ENCODE measurements at regions not wholly inside any gene's neighbourhood (a gene's known extent, or its start where the extent isn't known, plus 50 kb on each side); places are given as distances from the start of the nearest gene placed in this dataset.
"Not testable (repeated sequence)": the region's sequence is repeated elsewhere in the genome, so short reads cannot be mapped to it uniquely, and the experiment has no call there.

- DNase-seq (ENCODE audit: low read depth in 2 of 2, low spot score in 1 of 2) = no peak
These were observed 199.7 kb upstream of the MAGI2 start for GRCh38 chr7:79653136-79653631.

DNA sequence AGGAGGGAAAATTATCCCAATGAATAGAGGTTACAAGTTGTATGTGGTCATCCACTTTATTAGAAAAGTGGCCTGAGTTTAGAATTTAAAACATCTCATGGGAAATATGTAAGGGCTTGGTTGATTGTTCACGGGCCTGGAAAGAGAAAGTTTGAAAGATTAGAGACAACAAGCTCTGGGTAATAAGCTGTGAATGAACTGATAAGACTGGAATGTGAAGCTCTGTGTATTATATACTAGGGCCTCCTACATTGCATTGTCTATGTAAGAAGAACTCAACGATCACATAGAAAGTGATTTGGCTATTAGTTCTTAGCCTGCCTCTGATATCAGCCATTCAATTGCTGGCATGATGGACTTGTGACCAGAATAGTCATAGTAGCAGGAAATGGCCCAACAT, 199.2 kb upstream of the MAGI2 start:
- DNase-seq (ENCODE audit: low read depth in 2 of 2, low spot score in 1 of 2) = no peak

DNA sequence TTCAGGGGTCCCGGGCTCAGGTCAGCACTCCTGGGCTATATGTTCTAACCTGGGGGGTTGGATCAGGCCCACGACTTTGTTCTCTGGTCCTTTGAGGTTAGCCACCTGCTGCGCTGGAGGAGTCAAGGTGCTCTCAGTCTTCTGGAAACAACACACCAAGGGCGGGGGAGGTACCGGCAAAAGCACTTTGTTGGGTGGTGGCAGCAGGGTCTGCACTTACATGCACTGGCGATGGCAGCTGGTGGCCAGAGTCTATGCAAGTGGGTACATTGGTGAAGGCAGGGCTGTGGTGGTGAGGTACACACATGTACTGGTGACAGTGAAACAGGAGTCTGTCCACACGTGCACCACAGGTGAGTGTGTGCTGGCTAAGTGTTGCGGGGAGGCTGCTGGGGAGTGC, 194.2 kb upstream of the MAGI2 start:
- DNase-seq (ENCODE audit: low read depth in 2 of 2, low spot score in 1 of 2) = no peak

GRCh38 chr7:79646278-79646677, 192.8 kb upstream of the MAGI2 start:
- DNase-seq (ENCODE audit: low read depth in 2 of 2, low spot score in 1 of 2) = no peak

- DNase-seq (ENCODE audit: low read depth in 2 of 2, low spot score in 1 of 2) = no peak
These were observed 183.4 kb upstream of the MAGI2 start for GRCh38 chr7:79636849-79637248.

DNA sequence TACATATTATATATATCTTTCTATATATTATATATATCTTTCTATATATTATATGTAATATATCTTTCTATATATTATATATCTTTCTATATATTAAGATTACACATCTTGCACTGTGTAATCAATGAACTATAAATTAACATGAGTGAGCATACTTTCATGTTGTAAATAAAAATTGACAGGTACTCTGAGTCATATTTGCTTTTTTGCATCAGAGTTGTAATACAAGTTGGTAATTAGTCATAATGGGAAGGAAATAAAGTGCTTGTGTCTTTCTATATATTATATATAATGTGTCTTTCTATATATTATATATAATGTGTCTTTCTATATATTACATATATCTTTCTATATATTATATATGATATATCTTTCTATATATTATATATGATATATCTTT, 172.5 kb upstream of the MAGI2 start:
- DNase-seq (ENCODE audit: low read depth in 2 of 2, low spot score in 1 of 2) = not testable (repeated sequence)

- no peak for DNase-seq (ENCODE audit: low read depth in 2 of 2, low spot score in 1 of 2)
These were observed 170.9 kb upstream of the MAGI2 start for GRCh38 chr7:79624336-79624735.

- no peak for DNase-seq (ENCODE audit: low read depth in 2 of 2, low spot score in 1 of 2)
These were observed 169.3 kb upstream of the MAGI2 start for GRCh38 chr7:79622781-79623180.

GRCh38 chr7:79620291-79620690, 166.8 kb upstream of the MAGI2 start:
- DNase-seq (ENCODE audit: low read depth in 2 of 2, low spot score in 1 of 2) = no peak

DNA sequence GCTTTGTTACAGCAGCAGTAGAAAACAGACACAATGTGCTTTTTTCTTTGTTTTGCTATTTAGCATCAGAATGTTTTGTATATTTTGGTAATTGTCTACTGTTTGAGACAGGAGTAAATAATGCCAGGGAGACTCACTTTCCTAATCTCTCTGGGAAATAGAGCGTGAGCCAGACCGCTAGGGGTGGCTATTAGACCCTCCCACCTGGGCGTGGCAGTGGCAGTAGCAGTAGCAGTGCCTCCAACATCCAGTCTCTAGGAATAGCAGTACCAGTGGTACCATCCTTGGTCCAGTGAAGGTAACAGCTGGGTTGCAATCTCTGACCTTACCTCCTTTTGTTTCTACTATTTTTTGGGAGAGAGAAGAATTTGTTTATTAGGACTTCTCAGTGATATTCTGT, 165.7 kb upstream of the MAGI2 start:
- no peak for DNase-seq (ENCODE audit: low read depth in 2 of 2, low spot score in 1 of 2)

DNA sequence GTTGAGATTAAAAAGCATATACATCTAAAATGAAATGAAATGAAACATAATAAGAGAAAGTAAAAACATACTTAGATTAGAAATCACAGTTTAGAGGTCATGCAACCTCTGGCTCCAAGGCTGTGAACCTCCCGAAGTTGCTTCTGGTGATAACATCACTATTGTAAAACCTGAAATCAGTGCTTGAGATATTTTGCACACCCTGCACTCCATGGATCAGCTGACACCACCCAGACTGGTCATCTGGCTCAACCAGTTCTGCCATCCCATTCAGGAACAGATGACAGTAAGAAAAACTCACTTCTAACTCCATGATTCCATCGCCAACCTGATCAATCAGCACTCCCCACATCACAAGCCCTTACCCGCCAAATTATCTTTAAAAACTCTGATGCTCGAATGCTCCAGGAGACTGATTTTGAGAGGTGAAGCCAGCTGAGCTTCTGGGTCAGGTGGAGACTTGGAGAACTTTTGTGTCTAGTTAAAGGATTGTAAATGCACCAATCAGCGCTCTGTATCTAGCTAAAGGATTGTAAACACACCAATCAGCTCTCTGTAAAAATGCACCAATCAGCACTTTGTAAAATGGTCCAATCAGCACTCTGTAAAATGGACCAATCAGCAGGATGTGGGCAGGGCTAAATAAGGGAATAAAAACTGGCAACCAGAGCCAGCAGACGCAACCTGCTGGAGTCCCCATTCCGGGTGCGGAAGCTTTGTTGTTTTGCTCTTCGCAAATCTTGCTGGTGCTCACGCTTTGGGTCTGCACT, 162.6 kb upstream of the MAGI2 start:
- DNase-seq (ENCODE audit: low read depth in 2 of 2, low spot score in 1 of 2) = no peak

DNA sequence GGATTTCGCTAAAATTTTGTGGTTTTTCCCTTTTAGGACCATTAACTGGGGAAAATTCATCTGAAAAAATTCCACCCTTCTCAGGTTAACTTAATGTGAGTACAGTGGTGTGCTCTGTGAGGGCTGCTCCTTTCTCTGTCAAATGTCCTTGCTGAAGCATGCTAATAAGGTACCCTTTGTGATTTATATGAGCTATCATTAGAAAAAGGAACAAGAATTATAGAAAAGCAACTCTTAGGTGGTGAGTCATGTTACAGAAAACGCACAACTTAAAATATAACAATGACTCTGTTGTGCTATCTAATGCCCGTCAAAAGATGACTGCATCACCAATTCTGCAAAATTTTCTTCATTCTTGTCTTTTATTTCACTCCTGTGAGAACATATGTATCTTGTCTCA, 162.0 kb upstream of the MAGI2 start:
- no peak for DNase-seq (ENCODE audit: low read depth in 2 of 2, low spot score in 1 of 2)

- no peak for DNase-seq (ENCODE audit: low read depth in 2 of 2, low spot score in 1 of 2)
These were observed 159.4 kb upstream of the MAGI2 start for GRCh38 chr7:79612903-79613302.

DNA sequence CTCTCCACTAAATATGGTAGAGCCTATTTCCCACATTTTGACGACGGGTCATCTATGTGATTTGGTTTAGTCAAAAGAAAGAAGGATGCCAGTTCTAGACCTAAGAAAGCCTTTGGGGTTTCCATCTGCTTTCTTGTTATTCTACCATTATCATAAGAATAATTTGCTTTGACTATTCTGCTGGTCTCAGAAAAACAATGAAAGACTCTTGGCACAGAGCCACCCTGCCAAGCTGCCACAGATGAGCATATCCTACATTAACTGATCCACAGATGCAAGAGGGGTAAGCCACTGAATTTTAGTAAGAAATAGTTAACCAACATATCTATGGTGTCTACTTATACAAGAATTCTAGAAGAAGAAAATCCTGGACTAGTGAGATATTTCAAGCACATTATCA, 158.6 kb upstream of the MAGI2 start:
- DNase-seq (ENCODE audit: low read depth in 2 of 2, low spot score in 1 of 2) = no peak

DNA sequence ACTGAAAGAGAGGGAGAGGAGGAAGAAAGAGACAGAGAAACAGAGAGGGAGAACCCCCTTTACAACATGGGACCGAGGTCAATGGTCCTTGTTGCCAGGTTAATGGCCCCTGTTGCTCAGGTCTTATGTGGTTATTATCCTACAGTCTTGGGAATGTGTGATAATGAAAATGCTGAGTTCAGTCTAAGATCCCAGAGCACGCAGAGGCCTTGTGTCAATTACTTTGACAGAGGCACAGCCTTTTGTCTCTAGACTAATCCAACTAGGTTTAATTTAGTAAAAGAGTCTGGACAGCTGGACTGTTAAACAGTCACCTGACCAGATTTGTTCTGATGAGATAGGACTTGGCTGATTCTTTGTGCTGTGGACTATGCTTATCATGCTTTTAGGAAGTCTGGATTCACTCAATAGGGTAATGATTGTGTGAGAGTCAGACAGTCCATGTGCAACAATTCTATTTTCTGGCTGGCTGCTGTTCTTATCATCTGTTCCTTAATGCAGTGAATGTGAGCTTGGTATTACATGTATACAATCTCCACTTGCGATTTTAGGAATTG, 157.4 kb upstream of the MAGI2 start:
- no peak for DNase-seq (ENCODE audit: low read depth in 2 of 2, low spot score in 1 of 2)

DNA sequence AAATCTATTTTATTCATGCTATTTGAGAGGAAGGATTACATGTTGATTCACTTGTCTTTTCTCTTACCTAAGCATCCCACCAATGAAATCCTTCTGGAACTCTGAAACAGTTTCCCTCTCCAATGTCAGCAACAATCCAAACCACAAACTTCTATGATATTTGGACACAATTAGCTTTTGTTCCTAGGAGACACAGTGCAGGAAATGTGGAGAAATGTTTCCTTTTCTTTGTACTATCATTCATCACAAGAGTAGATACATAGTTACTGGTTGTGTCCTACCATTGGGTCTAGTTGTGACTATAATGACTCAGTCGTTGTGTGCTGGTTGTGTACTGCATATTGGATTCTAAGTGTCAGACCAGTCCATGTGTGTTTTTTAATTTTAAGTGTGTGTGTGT, 156.8 kb upstream of the MAGI2 start:
- DNase-seq (ENCODE audit: low read depth in 2 of 2, low spot score in 1 of 2) = no peak

DNA sequence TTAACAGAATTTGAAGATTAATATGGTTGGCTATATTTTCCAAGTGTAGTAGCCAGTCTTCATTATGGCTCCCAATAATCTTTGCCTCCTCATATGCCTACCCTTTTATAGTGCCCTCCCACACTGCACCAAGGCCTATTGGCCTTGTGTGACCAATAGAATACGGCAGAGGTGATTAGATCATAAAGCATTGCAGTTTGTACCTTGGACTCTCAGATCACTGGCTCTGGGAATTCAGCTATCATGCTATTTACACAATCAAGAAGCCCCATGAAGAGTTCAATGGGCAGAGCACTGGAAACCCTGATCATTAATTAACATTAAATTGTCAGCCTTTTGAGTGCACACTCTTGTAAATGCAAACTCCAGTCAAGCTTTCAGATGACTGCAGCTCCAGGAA, 154.5 kb upstream of the MAGI2 start:
- DNase-seq (ENCODE audit: low read depth in 2 of 2, low spot score in 1 of 2) = no peak

DNA sequence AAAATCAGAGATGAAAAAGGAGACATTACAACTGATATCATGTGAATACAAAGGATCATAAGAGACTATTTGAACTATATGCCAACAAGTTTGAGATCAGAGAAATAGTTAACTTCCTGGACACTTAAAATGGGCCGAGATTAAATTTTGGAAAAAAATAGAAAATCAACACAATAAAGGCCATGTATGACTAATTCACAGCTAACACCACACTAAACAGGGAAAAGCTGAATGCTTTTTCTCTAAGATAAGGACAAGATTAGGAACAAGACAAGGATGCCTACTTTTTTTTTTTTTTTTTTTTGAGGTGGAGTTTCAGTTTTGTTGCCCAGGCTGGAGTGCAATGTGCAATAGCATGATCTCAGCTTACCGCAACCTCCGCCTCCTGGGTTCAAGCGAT, 151.4 kb upstream of the MAGI2 start:
- no peak for DNase-seq (ENCODE audit: low read depth in 2 of 2, low spot score in 1 of 2)

DNA sequence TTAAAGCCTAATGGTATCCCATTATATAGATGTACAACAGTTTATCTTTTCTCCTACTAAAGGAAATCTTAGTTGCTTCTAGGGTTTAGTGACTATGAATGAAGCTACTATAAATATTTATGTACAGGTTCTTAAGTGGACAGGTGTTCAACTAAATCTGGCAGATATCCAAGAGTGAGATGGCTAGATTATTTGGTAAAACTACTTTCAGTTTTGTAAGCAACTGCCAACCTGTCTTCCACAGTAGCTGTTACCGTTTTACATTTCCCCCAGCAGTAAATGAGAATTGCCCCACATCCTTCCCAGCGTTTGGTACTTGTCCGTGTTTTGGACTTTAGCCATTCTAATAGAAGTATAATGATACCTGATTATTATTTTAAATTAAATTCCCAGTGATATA, 144.9 kb upstream of the MAGI2 start:
- no peak for DNase-seq (ENCODE audit: low read depth in 2 of 2, low spot score in 1 of 2)

GRCh38 chr7:79594671-79595070, 141.2 kb upstream of the MAGI2 start:
- not testable (repeated sequence) for DNase-seq (ENCODE audit: low read depth in 2 of 2, low spot score in 1 of 2)

DNA sequence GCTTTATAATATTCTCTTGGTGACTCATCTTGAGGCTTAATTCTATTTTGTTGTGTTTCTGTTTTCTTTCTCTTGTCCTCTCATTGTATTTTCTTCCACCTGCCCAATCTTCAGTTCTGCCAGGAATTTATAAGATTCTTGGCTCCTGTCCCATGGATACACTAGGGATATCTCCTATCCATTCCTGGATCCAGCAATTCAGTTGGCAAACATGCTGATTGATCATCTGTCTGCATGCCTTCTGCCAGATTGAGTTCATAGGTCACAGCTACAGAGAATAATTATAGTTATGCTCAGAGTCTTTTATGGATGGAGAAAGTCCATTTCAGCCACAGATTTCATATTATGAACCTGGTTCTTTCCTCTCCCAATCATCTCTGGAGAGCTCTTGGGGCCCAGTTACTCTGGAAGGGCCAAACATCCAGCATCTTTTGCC, 140.4 kb upstream of the MAGI2 start:
- no peak for DNase-seq (ENCODE audit: low read depth in 2 of 2, low spot score in 1 of 2)

DNA sequence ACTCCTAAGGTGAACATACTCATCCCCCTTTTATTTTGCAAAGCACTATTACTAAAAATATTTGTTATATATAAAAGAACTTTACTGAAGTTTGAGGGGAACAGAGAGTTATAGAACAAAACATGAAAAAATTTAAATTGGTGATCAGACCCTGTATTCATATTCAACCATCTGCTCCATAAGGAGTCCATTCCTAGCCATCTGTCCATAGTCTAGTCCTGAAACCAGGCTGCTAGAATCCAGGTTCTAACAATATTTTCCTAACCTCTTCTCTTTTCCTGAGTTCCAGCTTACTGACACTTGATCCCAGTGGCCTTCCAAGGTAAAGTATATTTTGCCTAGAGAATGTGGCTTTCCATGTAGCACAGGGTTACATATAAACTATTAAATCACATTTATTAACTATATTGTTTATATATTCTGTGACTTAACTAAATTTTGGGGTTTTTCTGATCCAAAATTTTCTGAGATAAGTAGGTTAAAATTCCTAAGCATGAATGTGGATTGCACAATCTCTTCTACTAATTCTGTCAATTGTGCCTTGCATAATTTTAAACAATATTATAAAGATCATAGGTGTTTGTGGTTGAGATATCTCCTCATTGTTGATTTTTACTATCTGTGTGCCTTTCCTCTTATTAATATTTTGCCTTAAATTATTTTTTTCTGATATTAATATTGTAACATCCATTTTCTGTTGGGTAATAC, 137.6 kb upstream of the MAGI2 start:
- no peak for DNase-seq (ENCODE audit: low read depth in 2 of 2, low spot score in 1 of 2)

Measured in stimulated activated CD8-positive, alpha-beta memory T cell treated with anti-CD3 and anti-CD28 coated beads, Interleukin-4, amount 100 ng/mL, for 1 hour (primary cell).